Mesenchymal stem cell (in vitro differentiated cells and primary cell): ENCODE measurements at regions not wholly inside any gene's neighbourhood (a gene's known extent, or its start where the extent isn't known, plus 50 kb on each side); places are given as distances from the start of the nearest gene placed in this dataset.
"Not testable (repeated sequence)": the region's sequence is repeated elsewhere in the genome, so short reads cannot be mapped to it uniquely, and the experiment has no call there.

Experiments
- DNase-seq: peaks from one replicate; pipeline ENCODE4 v3.0.0-alpha.2; 2013
- H2AFZ ChIP-seq: one replicate; pipeline ENCODE4 v1.6.1; 2013; ENCODE audit warnings: low read depth, mild to moderate bottlenecking, control low read depth, inconsistent platforms, low read length, moderate library complexity
- H2AK5ac ChIP-seq: 2 replicates; pipeline ENCODE4 v1.6.1; 2013; ENCODE audit warnings: low read length, moderate library complexity, mild to moderate bottlenecking, inconsistent platforms; ENCODE audit not compliant: severe bottlenecking
- H2BK120ac ChIP-seq: one replicate; pipeline ENCODE4 v1.6.1; 2013; ENCODE audit warnings: low read depth, mild to moderate bottlenecking, inconsistent platforms, low read length, moderate library complexity
- H2BK12ac ChIP-seq, 2 experiments: one replicate each; pipeline ENCODE4 v1.6.1; 2013; ENCODE audit warnings: inconsistent platforms in 2 of 2, low read length in 2 of 2, mild to moderate bottlenecking in 2 of 2, moderate library complexity in 2 of 2, control low read depth in 1 of 2
- H2BK15ac ChIP-seq: one replicate; pipeline ENCODE4 v1.6.1; 2013; ENCODE audit warnings: mild to moderate bottlenecking, low read depth, inconsistent platforms; ENCODE audit not compliant: poor library complexity, severe bottlenecking
- H2BK5ac ChIP-seq: 2 replicates; pipeline ENCODE4 v1.6.1; 2013; ENCODE audit warnings: low read depth, mild to moderate bottlenecking, low read length, control low read depth, inconsistent platforms; ENCODE audit not compliant: poor library complexity, severe bottlenecking
- H3K14ac ChIP-seq, 2 experiments: one replicate each; pipeline ENCODE4 v1.6.1; 2013; ENCODE audit warnings: inconsistent platforms in 2 of 2, low read length in 2 of 2, control low read depth in 1 of 2, mild to moderate bottlenecking in 1 of 2, moderate library complexity in 1 of 2
- H3K18ac ChIP-seq, 2 experiments: one replicate each; pipeline ENCODE4 v1.6.1; 2013; ENCODE audit warnings: inconsistent platforms in 2 of 2, low read length in 2 of 2, control low read depth in 1 of 2, low read depth in 1 of 2, mild to moderate bottlenecking in 1 of 2
- H3K23ac ChIP-seq, 2 experiments: one replicate each; pipeline ENCODE4 v1.6.1; 2013; ENCODE audit warnings: inconsistent platforms in 2 of 2, low read length in 2 of 2, mild to moderate bottlenecking in 2 of 2, moderate library complexity in 2 of 2, control low read depth in 1 of 2
- H3K27ac ChIP-seq: 2 replicates; pipeline ENCODE4 v1.5.1; 2013; ENCODE audit warnings: mild to moderate bottlenecking, moderate library complexity, low read length, control low read depth, inconsistent platforms; ENCODE audit not compliant: poor library complexity, severe bottlenecking
- H3K27me3 ChIP-seq, 2 experiments: 2 replicates each; pipeline versions ENCODE4 v1.6.1 to v1.7.0; 2013; ENCODE audit warnings: low read length in 2 of 2, mild to moderate bottlenecking in 2 of 2, moderate library complexity in 2 of 2, control low read depth in 1 of 2, inconsistent platforms in 1 of 2; ENCODE audit not compliant: control insufficient read depth in 1 of 2, insufficient read depth in 1 of 2
- H3K36me3 ChIP-seq, 2 experiments: 2 replicates each; pipeline versions ENCODE4 v1.6.1 to v1.7.0; 2013; ENCODE audit warnings: low read length in 2 of 2, control low read depth in 1 of 2, inconsistent platforms in 1 of 2, low read depth in 1 of 2, mild to moderate bottlenecking in 1 of 2; ENCODE audit not compliant: insufficient read depth in 2 of 2, control insufficient read depth in 1 of 2
- H3K4ac ChIP-seq, 2 experiments: one replicate each; pipeline ENCODE4 v1.6.1; 2013; ENCODE audit warnings: inconsistent platforms in 2 of 2, low read length in 2 of 2, mild to moderate bottlenecking in 2 of 2, moderate library complexity in 2 of 2, control low read depth in 1 of 2, low read depth in 1 of 2
- H3K4me1 ChIP-seq: 2 replicates; pipeline ENCODE4 v1.6.1; 2013; ENCODE audit warnings: low read depth, low read length, control low read depth; ENCODE audit not compliant: control insufficient read depth, insufficient read depth
- H3K4me2 ChIP-seq: 2 replicates; pipeline ENCODE4 v1.6.1; 2013; ENCODE audit warnings: low read length, mild to moderate bottlenecking, inconsistent platforms; ENCODE audit not compliant: poor library complexity, severe bottlenecking
- H3K4me3 ChIP-seq, 2 experiments: 2 replicates each; pipeline versions ENCODE4 v1.5.1 to v1.7.0; 2013; ENCODE audit warnings: low read length in 2 of 2, mild to moderate bottlenecking in 2 of 2, control low read depth in 1 of 2, low read depth in 1 of 2; ENCODE audit not compliant: insufficient read depth in 1 of 2
- H3K79me1 ChIP-seq: replicated peaks from 2 replicates; pipeline ENCODE4 v1.6.1; 2013; ENCODE audit warnings: mild to moderate bottlenecking, control low read depth, low read length, inconsistent platforms; ENCODE audit not compliant: poor library complexity, severe bottlenecking
- H3K9ac ChIP-seq: 2 replicates; pipeline ENCODE4 v1.7.0; 2013; ENCODE audit warnings: mild to moderate bottlenecking, low read length, moderate library complexity
- H3K9me3 ChIP-seq: 2 replicates; pipeline ENCODE4 v1.7.0; 2013; ENCODE audit warnings: mild to moderate bottlenecking, low read length; ENCODE audit not compliant: control insufficient read depth
- H4K8ac ChIP-seq: one replicate; pipeline ENCODE4 v1.6.1; 2013; ENCODE audit warnings: inconsistent platforms, mild to moderate bottlenecking, low read length, moderate library complexity
- H4K91ac ChIP-seq: one replicate; pipeline ENCODE4 v1.6.1; 2013; ENCODE audit warnings: mild to moderate bottlenecking, low read length, inconsistent platforms
- WGBS: methylation state at CpG from one replicate; pipeline ENCODE4 v1.1.7; 2013; ENCODE audit warnings: mixed read lengths; 5-methylcytosine and 5-hydroxymethylcytosine counted together

DNA sequence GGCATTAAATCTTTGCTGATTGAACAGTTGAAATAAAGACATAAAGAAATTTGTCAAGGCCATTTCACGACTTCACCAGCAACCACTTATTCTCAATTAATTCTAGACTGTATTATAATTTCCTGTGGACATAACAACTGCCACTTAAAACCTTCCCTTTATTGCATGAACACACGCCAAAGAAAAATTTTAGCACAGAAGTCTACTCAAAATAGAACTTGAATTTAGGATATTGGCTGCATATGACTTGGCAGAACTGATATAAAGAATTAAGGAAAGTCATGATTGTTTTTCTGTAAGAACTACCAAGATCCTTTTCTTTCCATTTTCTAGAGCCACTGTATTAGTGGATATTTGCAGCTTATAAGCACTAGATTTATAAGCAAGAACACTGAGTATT, 226.5 kb upstream of the AKR1E2 start:
- H2AK5ac ChIP-seq, result no peak overlapping the region
- no peak for DNase-seq
- H3K4me3 ChIP-seq, result no peak overlapping the region
- peaks cover 2% of the 10 kb centered on the region for H3K4me1 ChIP-seq
- no peak overlapping the region for H2AFZ ChIP-seq
- no peak overlapping the region for H3K4ac ChIP-seq
- WGBS, result 91% methylated on average over 1 of the region's 2 CpGs
- H3K4me2 ChIP-seq, result no peak overlapping the region
- H3K27me3 ChIP-seq, result no peaks in the 10 kb centered on the region
- H3K36me3 ChIP-seq, result no peaks in the 10 kb centered on the region
- H2BK12ac ChIP-seq, result no peak overlapping the region
- H3K27ac ChIP-seq, result no peak overlapping the region
- H3K9ac ChIP-seq, result no peak overlapping the region
- no peaks in the 10 kb centered on the region for H3K79me1 ChIP-seq
- no peak overlapping the region for H4K91ac ChIP-seq
- no peak overlapping the region for H3K23ac ChIP-seq
- H2BK5ac ChIP-seq, result no peak overlapping the region
- H3K14ac ChIP-seq, result no peak overlapping the region
- H2BK15ac ChIP-seq, result no peak overlapping the region
- no peak overlapping the region for H3K18ac ChIP-seq
- H3K9me3 ChIP-seq, result peaks cover 10% of the 10 kb centered on the region
- H4K8ac ChIP-seq, result no peak overlapping the region
- no peak overlapping the region for H2BK120ac ChIP-seq

DNA sequence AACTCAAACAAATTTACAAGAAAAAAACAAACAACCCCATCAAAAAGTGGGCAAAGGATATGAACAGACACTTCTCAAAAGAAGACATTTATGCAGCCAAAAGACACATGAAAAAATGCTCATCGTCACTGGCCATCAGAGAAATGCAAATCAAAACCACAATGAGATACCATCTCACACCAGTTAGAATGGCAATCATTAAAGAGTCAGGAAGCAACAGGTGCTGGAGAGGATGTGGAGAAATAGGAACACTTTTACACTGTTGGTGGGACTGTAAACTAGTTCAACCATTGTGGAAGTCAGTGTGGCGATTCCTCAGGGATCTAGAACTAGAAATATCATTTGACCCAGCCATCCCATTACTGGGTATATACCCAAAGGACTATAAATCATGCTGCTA, 228.1 kb upstream of the AKR1E2 start:
- not testable (repeated sequence) for DNase-seq, H3K4ac ChIP-seq, H3K27me3 ChIP-seq, H3K18ac ChIP-seq, H2AK5ac ChIP-seq, H2BK120ac ChIP-seq, H3K27ac ChIP-seq, H2AFZ ChIP-seq, H3K4me3 ChIP-seq, H4K8ac ChIP-seq, H2BK12ac ChIP-seq, H2BK5ac ChIP-seq, H4K91ac ChIP-seq, H3K23ac ChIP-seq, H3K4me2 ChIP-seq, H3K9ac ChIP-seq, H3K9me3 ChIP-seq, H3K4me1 ChIP-seq, H3K79me1 ChIP-seq, H2BK15ac ChIP-seq, H3K36me3 ChIP-seq, H3K14ac ChIP-seq
- WGBS, result no CpG with 5 or more reads among the region's 2 CpGs

- Histone ChIP-seq H3K27ac (no peak overlapping the region), H2BK5ac (no peak overlapping the region), H3K9ac (no peak overlapping the region), H3K27me3 (no peaks in the 10 kb centered on the region), H3K4me3 (no peak overlapping the region), H2BK120ac (no peak overlapping the region), H2AFZ (no peak overlapping the region), H2AK5ac (no peak overlapping the region), H3K4me2 (no peak overlapping the region), H2BK12ac (no peak overlapping the region), H3K36me3 (no peaks in the 10 kb centered on the region), H3K4me1 (peaks cover 2% of the 10 kb centered on the region), H3K14ac (no peak overlapping the region), H4K8ac (peak overlapping the region; percentile 72), H3K9me3 (peaks cover 4% of the 10 kb centered on the region), H3K4ac (no peak overlapping the region), H3K18ac (peak overlapping the region; percentile 1 to 4), H2BK15ac (no peak overlapping the region), H3K79me1 (no peaks in the 10 kb centered on the region), H3K23ac (no peak overlapping the region), H4K91ac (peak overlapping the region; percentile 80)
- no peak for DNase-seq
- WGBS, result no CpG with 5 or more reads among the region's 1 CpG
Observed at GRCh38 chr10:4596951-4597350, 229.1 kb upstream of the AKR1E2 start.

DNA sequence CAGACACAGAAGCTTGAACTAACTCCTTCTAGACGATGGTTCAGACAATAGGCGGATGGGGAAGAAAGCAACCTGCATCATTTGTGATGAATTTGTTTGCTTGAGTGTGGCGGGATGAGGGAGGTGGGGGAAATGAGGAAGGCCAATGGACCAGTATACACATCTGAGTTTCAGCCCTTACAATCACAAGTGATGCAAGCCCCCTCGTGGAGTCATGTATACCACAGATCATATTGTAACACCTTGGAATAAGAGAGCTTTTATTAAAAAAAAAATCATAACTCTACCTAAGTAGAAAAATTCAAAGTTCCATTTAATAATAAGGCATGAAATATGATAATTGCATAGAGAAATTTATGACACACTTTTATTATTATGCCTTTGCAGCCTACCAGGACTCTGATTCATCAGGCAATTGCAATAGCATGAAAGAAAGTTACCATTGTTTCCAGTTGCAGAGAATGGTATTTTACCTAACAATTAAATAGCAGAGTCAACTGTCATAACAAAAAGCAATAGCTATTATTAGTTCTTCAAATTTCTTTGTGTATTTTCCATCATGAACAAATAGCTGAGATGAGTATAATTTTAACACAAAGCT, 230.2 kb upstream of the AKR1E2 start:
- Histone ChIP-seq H3K23ac (no peak overlapping the region), H4K8ac (no peak overlapping the region), H3K27me3 (no peaks in the 10 kb centered on the region), H2BK5ac (no peak overlapping the region), H3K36me3 (no peaks in the 10 kb centered on the region), H3K9ac (no peak overlapping the region), H3K27ac (no peak overlapping the region), H3K79me1 (no peaks in the 10 kb centered on the region), H2AK5ac (no peak overlapping the region), H2BK12ac (no peak overlapping the region), H3K18ac (no peak overlapping the region), H3K9me3 (no peaks in the 10 kb centered on the region), H3K4ac (no peak overlapping the region), H3K4me3 (no peak overlapping the region), H3K4me2 (no peak overlapping the region), H3K14ac (no peak overlapping the region), H3K4me1 (peaks cover 2% of the 10 kb centered on the region), H2AFZ (no peak overlapping the region), H2BK120ac (no peak overlapping the region), H2BK15ac (no peak overlapping the region), H4K91ac (no peak overlapping the region)
- WGBS, result 100% methylated on average over 2 of the region's 4 CpGs
- DNase-seq, result no peak
